Stimulated activated memory B cell treated with anti-CD40 and anti-IgM and Interleukin-4, amounts not matched to agents 10 μg/mL and 1 μg/mL and 100 μg/mL, for 72 hours (primary cell): ENCODE measurements at regions not wholly inside any gene's neighbourhood (a gene's known extent, or its start where the extent isn't known, plus 50 kb on each side); places are given as distances from the start of the nearest gene placed in this dataset.

ENCODE experiments used
- ATAC-seq: fragments of 150-1000 bp; cut with Tn5 transposase; 2 replicates; pipeline ENCODE4 v1.10.0; 2021
- H3K27ac Mint-ChIP-seq: one replicate; pipeline ENCODE4 v1.8.0; 2022; ENCODE audit warnings: mild to moderate bottlenecking, mixed read lengths
- H3K27me3 Mint-ChIP-seq: one replicate; pipeline ENCODE4 v1.8.0; 2022; ENCODE audit warnings: mixed read lengths
- H3K36me3 Mint-ChIP-seq: one replicate; pipeline ENCODE4 v1.8.0; 2022; ENCODE audit warnings: mixed read lengths
- H3K4me1 Mint-ChIP-seq: one replicate; pipeline ENCODE4 v1.8.0; 2022; ENCODE audit warnings: mixed read lengths
- H3K4me3 Mint-ChIP-seq: one replicate; pipeline ENCODE4 v1.8.0; 2022; ENCODE audit warnings: mild to moderate bottlenecking, moderate library complexity, mixed read lengths
- H3K9me3 Mint-ChIP-seq: one replicate; pipeline ENCODE4 v1.8.0; 2022; ENCODE audit warnings: mixed read lengths

- Mint-ChIP-seq H3K36me3 (no peaks in the 10 kb centered on the region), H3K27me3 (peaks cover 14% of the 10 kb centered on the region), H3K4me1 (no peaks in the 10 kb centered on the region), H3K9me3 (no peaks in the 10 kb centered on the region), H3K27ac (no peak overlapping the region), H3K4me3 (no peak overlapping the region)
- no peak for ATAC-seq
Measured at GRCh38 chr17:5869041-5869745, 201.0 kb upstream of the WSCD1 start.

- no peaks in the 10 kb centered on the region for H3K4me1 Mint-ChIP-seq
- H3K9me3 Mint-ChIP-seq = no peaks in the 10 kb centered on the region
- ATAC-seq = no peak
- no peak overlapping the region for H3K27ac Mint-ChIP-seq
- H3K36me3 Mint-ChIP-seq = no peaks in the 10 kb centered on the region
- H3K4me3 Mint-ChIP-seq = no peak overlapping the region
- peaks cover 24% of the 10 kb centered on the region for H3K27me3 Mint-ChIP-seq
Measured at GRCh38 chr17:5870231-5870953, 199.8 kb upstream of the WSCD1 start.

GRCh38 chr17:5871666-5872065 lies 198.5 kb upstream of the WSCD1 start:
- ATAC-seq = no peak
- no peaks in the 10 kb centered on the region for H3K4me1 Mint-ChIP-seq
- H3K36me3 Mint-ChIP-seq = no peaks in the 10 kb centered on the region
- H3K27me3 Mint-ChIP-seq = peaks cover 24% of the 10 kb centered on the region
- H3K4me3 Mint-ChIP-seq = no peak overlapping the region
- no peaks in the 10 kb centered on the region for H3K9me3 Mint-ChIP-seq
- no peak overlapping the region for H3K27ac Mint-ChIP-seq

- no peak for ATAC-seq
- Mint-ChIP-seq H3K4me1 (no peaks in the 10 kb centered on the region), H3K27me3 (peaks cover 33% of the 10 kb centered on the region), H3K27ac (no peak overlapping the region), H3K4me3 (no peak overlapping the region), H3K36me3 (no peaks in the 10 kb centered on the region), H3K9me3 (no peaks in the 10 kb centered on the region)
Measured at GRCh38 chr17:5872831-5873230, 197.3 kb upstream of the WSCD1 start.

GRCh38 chr17:5873781-5874180 lies 196.4 kb upstream of the WSCD1 start:
- no peak overlapping the region for H3K4me3 Mint-ChIP-seq
- H3K36me3 Mint-ChIP-seq = no peaks in the 10 kb centered on the region
- H3K4me1 Mint-ChIP-seq = no peaks in the 10 kb centered on the region
- peaks cover 33% of the 10 kb centered on the region for H3K27me3 Mint-ChIP-seq
- H3K9me3 Mint-ChIP-seq = no peaks in the 10 kb centered on the region
- no peak for ATAC-seq
- H3K27ac Mint-ChIP-seq = no peak overlapping the region

- ATAC-seq = no peak
- no peaks in the 10 kb centered on the region for H3K36me3 Mint-ChIP-seq
- no peaks in the 10 kb centered on the region for H3K9me3 Mint-ChIP-seq
- no peaks in the 10 kb centered on the region for H3K4me1 Mint-ChIP-seq
- H3K4me3 Mint-ChIP-seq = no peak overlapping the region
- no peak overlapping the region for H3K27ac Mint-ChIP-seq
- H3K27me3 Mint-ChIP-seq = peaks cover 33% of the 10 kb centered on the region
Measured at GRCh38 chr17:5874486-5874885, 195.7 kb upstream of the WSCD1 start.

- H3K27me3 Mint-ChIP-seq = peaks cover 33% of the 10 kb centered on the region
Measured at GRCh38 chr17:5877366-5877765, 192.8 kb upstream of the WSCD1 start.

GRCh38 chr17:5877948-5878347 lies 192.2 kb upstream of the WSCD1 start:
- Mint-ChIP-seq H3K27ac (no peak overlapping the region), H3K4me3 (no peak overlapping the region), H3K27me3 (peaks cover 31% of the 10 kb centered on the region), H3K9me3 (no peaks in the 10 kb centered on the region), H3K4me1 (no peaks in the 10 kb centered on the region), H3K36me3 (no peaks in the 10 kb centered on the region)
- no peak for ATAC-seq

More at GRCh38 chr17:5877366-5877765, 192.8 kb upstream of the WSCD1 start:
- no peaks in the 10 kb centered on the region for H3K9me3 Mint-ChIP-seq
- no peak overlapping the region for H3K4me3 Mint-ChIP-seq
- ATAC-seq = no peak
- H3K4me1 Mint-ChIP-seq = no peaks in the 10 kb centered on the region
- H3K36me3 Mint-ChIP-seq = no peaks in the 10 kb centered on the region
- no peak overlapping the region for H3K27ac Mint-ChIP-seq

GRCh38 chr17:5881849-5882248 lies 188.3 kb upstream of the WSCD1 start:
- Mint-ChIP-seq H3K9me3 (no peaks in the 10 kb centered on the region), H3K27ac (no peak overlapping the region)

GRCh38 chr17:5883775-5884665 lies 186.2 kb upstream of the WSCD1 start:
- no peak overlapping the region for H3K27ac Mint-ChIP-seq
- H3K9me3 Mint-ChIP-seq = no peaks in the 10 kb centered on the region
- peaks cover 20% of the 10 kb centered on the region for H3K27me3 Mint-ChIP-seq
- no peaks in the 10 kb centered on the region for H3K36me3 Mint-ChIP-seq
- H3K4me1 Mint-ChIP-seq = no peaks in the 10 kb centered on the region
- no peak overlapping the region for H3K4me3 Mint-ChIP-seq
- no peak for ATAC-seq

More at GRCh38 chr17:5881849-5882248, 188.3 kb upstream of the WSCD1 start:
- Mint-ChIP-seq H3K27me3 (peaks cover 19% of the 10 kb centered on the region), H3K36me3 (no peaks in the 10 kb centered on the region), H3K4me1 (no peaks in the 10 kb centered on the region), H3K4me3 (no peak overlapping the region)
- no peak for ATAC-seq

- Mint-ChIP-seq H3K36me3 (no peaks in the 10 kb centered on the region), H3K27me3 (peaks cover 20% of the 10 kb centered on the region)
- ATAC-seq = no peak
Measured at GRCh38 chr17:5885336-5885735, 184.8 kb upstream of the WSCD1 start.

GRCh38 chr17:5888811-5889210 lies 181.4 kb upstream of the WSCD1 start:
- no peak for ATAC-seq
- H3K4me3 Mint-ChIP-seq = no peak overlapping the region
- H3K36me3 Mint-ChIP-seq = no peaks in the 10 kb centered on the region
- H3K27ac Mint-ChIP-seq = no peak overlapping the region
- peaks cover 6% of the 10 kb centered on the region for H3K9me3 Mint-ChIP-seq
- H3K4me1 Mint-ChIP-seq = no peaks in the 10 kb centered on the region
- peaks cover 40% of the 10 kb centered on the region for H3K27me3 Mint-ChIP-seq

More at GRCh38 chr17:5885336-5885735, 184.8 kb upstream of the WSCD1 start:
- Mint-ChIP-seq H3K4me3 (no peak overlapping the region), H3K27ac (no peak overlapping the region), H3K9me3 (peaks cover 6% of the 10 kb centered on the region), H3K4me1 (no peaks in the 10 kb centered on the region)

- peaks cover 48% of the 10 kb centered on the region for H3K27me3 Mint-ChIP-seq
- no peak overlapping the region for H3K4me3 Mint-ChIP-seq
- peaks cover 6% of the 10 kb centered on the region for H3K4me1 Mint-ChIP-seq
- H3K36me3 Mint-ChIP-seq = no peaks in the 10 kb centered on the region
- no peak overlapping the region for H3K27ac Mint-ChIP-seq
- peaks cover 12% of the 10 kb centered on the region for H3K9me3 Mint-ChIP-seq
- ATAC-seq = no peak
Measured at GRCh38 chr17:5892921-5893675, 177.1 kb upstream of the WSCD1 start.

- H3K4me3 Mint-ChIP-seq = no peak overlapping the region
- no peak for ATAC-seq
- peaks cover 6% of the 10 kb centered on the region for H3K4me1 Mint-ChIP-seq
- peaks cover 12% of the 10 kb centered on the region for H3K9me3 Mint-ChIP-seq
- H3K27ac Mint-ChIP-seq = no peak overlapping the region
- no peaks in the 10 kb centered on the region for H3K36me3 Mint-ChIP-seq
- H3K27me3 Mint-ChIP-seq = peaks cover 41% of the 10 kb centered on the region
Measured at GRCh38 chr17:5893741-5894140, 176.4 kb upstream of the WSCD1 start.

GRCh38 chr17:5895276-5895675 lies 174.9 kb upstream of the WSCD1 start:
- H3K9me3 Mint-ChIP-seq = peaks cover 6% of the 10 kb centered on the region
- peaks cover 6% of the 10 kb centered on the region for H3K4me1 Mint-ChIP-seq
- no peak overlapping the region for H3K27ac Mint-ChIP-seq
- no peaks in the 10 kb centered on the region for H3K36me3 Mint-ChIP-seq
- no peak for ATAC-seq
- H3K27me3 Mint-ChIP-seq = peaks cover 40% of the 10 kb centered on the region
- no peak overlapping the region for H3K4me3 Mint-ChIP-seq
